Stomach (tissue), 4 donors: ENCODE measurements at regions not wholly inside any gene's neighbourhood (a gene's known extent, or its start where the extent isn't known, plus 50 kb on each side); places are given as distances from the start of the nearest gene placed in this dataset.

Source experiments
- CTCF ChIP-seq, 7 experiments: fragments of 450-650 bp in 4 of 7; fragments of 200-600 bp in 3 of 7; sonication (generic) in 3 of 7; IDR thresholded peaks; one replicate each; pipeline ENCODE4 v1.5.1; 2016 to 2019; ENCODE audit warnings: antibody characterized with exemption in 7 of 7, control low read depth in 2 of 7, mild to moderate bottlenecking in 1 of 7
- EP300 ChIP-seq: sonication (generic); formaldehyde crosslinking; IDR thresholded peaks from one replicate; pipeline ENCODE4 v1.6.1; 2017; ENCODE audit warnings: antibody characterized with exemption
- POLR2A ChIP-seq, 4 donors: fragments of 450-650 bp; IDR thresholded peaks; one replicate each; pipeline ENCODE4 v1.6.1; 2016; ENCODE audit warnings: antibody characterized with exemption in 4 of 4, control low read depth in 2 of 4, mild to moderate bottlenecking in 1 of 4, moderate library complexity in 1 of 4
- POLR2AphosphoS5 ChIP-seq, 3 donors: sonication (generic); formaldehyde crosslinking; IDR thresholded peaks; one replicate each; pipeline ENCODE4 v1.6.1; 2016; ENCODE audit warnings: antibody characterized with exemption in 3 of 3

GRCh38 chr20:41913146-41913545 lies 295.0 kb upstream of the CHD6 start:
- TF ChIP-seq CTCF (IDR thresholded peaks at IDR 0.05) (no peak), POLR2A (IDR thresholded peaks at IDR 0.05) (no peak), POLR2AphosphoS5 (IDR thresholded peaks at IDR 0.05) (no peak), EP300 (no peak)
